SU-DHL-6 (cell line): ENCODE measurements at regions not wholly inside any gene's neighbourhood (a gene's known extent, or its start where the extent isn't known, plus 50 kb on each side); places are given as distances from the start of the nearest gene placed in this dataset.

ENCODE experiments used
- H2AFZ ChIP-seq: fragments of 200-600 bp; sonication (generic); 2 replicates; pipeline ENCODE4 v1.6.1; 2014; ENCODE audit warnings: low read depth, mild to moderate bottlenecking, moderate library complexity, mixed read lengths, antibody characterized with exemption, low read length; ENCODE audit not compliant: severe bottlenecking
- H3F3A ChIP-seq: fragments of 200-600 bp; shearing (Covaris generic); 2 replicates; pipeline ENCODE4 v1.6.0; 2016; ENCODE audit warnings: antibody characterized with exemption, mild to moderate bottlenecking; ENCODE audit not compliant: insufficient read depth
- H3K27ac ChIP-seq: fragments of 200-600 bp; sonication (generic); 2 replicates; pipeline ENCODE4 v1.5.1; 2016; ENCODE audit warnings: low read depth, mild to moderate bottlenecking, low read length, moderate library complexity, mixed read lengths
- H3K27me3 ChIP-seq: fragments of 200-600 bp; sonication (generic), shearing (Covaris generic); 2 replicates; pipeline ENCODE4 v1.6.0; 2014; ENCODE audit warnings: mild to moderate bottlenecking, low read length
- H3K36me3 ChIP-seq: fragments of 200-600 bp; sonication (generic); 2 replicates; pipeline ENCODE4 v1.6.1; 2014; ENCODE audit warnings: mild to moderate bottlenecking, low read length, mixed read lengths
- H3K4me2 ChIP-seq: fragments of 300-600, 200-600 bp; shearing (Covaris generic), sonication (generic); 2 replicates; pipeline ENCODE4 v1.6.0; 2014; ENCODE audit warnings: low read length, low read depth, mild to moderate bottlenecking; ENCODE audit not compliant: poor library complexity, severe bottlenecking
- H3K4me3 ChIP-seq: fragments of 200-600 bp; sonication (generic); 2 replicates; pipeline ENCODE4 v1.5.1; 2014; ENCODE audit warnings: antibody characterized with exemption, low read length, mild to moderate bottlenecking, mixed read lengths; ENCODE audit not compliant: insufficient read depth, poor library complexity, severe bottlenecking
- H3K79me2 ChIP-seq: fragments of 200-600 bp; sonication (generic); 2 replicates; pipeline ENCODE4 v1.6.1; 2014; ENCODE audit warnings: mild to moderate bottlenecking, low read length, moderate library complexity; ENCODE audit not compliant: insufficient read depth
- H3K9ac ChIP-seq: fragments of 200-600 bp; sonication (generic); 2 replicates; pipeline ENCODE4 v1.7.0; 2014; ENCODE audit warnings: mild to moderate bottlenecking, low read length
- H3K9me2 ChIP-seq: fragments of 200-600 bp; sonication (generic); replicated peaks from 2 replicates; pipeline ENCODE4 v1.6.1; 2014; ENCODE audit warnings: low read length; ENCODE audit not compliant: insufficient read depth
- H3K9me3 ChIP-seq: fragments of 200-600 bp; sonication (generic); 2 replicates; pipeline ENCODE4 v1.6.1; 2014; ENCODE audit warnings: low read length, mixed read lengths; ENCODE audit not compliant: insufficient read depth
- H4K20me1 ChIP-seq: fragments of 200-600 bp; sonication (generic); 2 replicates; pipeline ENCODE4 v1.6.1; 2014; ENCODE audit warnings: low read depth, mild to moderate bottlenecking, antibody characterized with exemption, low read length, moderate library complexity, mixed read lengths
- EZH2phosphoT487 ChIP-seq: fragments of 200-600 bp; sonication (generic), shearing (Covaris generic); conservative IDR thresholded peaks from 2 replicates; pipeline ENCODE4 v1.6.1; 2018; ENCODE audit warnings: mild to moderate bottlenecking, antibody characterized with exemption, low read length, moderate library complexity, mixed read lengths
- TF ChIP-seq, protein P1 (sequence below): fragments of 200-600 bp; sonication (generic); IDR thresholded peaks from one replicate; pipeline ENCODE4 v1.5.1; 2017; ENCODE audit warnings: antibody characterized with exemption, mild to moderate bottlenecking, low read length, moderate library complexity; ENCODE audit not compliant: insufficient read depth, poor library complexity, severe bottlenecking

DNA sequence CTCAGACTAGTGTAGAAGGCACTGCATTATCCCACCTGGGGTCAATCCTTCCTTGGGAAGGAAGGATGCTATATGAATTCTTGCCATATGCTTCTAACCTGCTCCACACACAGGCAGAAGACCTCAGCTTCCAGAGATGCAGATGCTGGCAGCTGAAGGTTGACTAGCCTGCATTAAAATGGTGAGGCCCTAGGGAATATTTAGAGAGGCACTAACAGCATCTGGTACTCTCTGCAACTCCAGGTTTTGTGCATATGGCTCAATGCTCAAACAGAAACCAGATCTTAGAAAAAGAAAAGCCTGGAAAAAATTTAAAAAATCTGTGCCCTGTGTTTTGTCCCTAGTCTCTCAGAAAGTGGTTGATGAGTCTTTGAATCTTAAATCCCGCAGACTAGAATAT lies 56.0 kb upstream of the MYRIP start:
- H3K27me3 ChIP-seq, result no peaks in the 10 kb centered on the region
- no peak overlapping the region for H3K4me2 ChIP-seq
- no peak overlapping the region for H3K4me3 ChIP-seq
- H2AFZ ChIP-seq, result no peak overlapping the region
- TF ChIP-seq, protein P1, sequence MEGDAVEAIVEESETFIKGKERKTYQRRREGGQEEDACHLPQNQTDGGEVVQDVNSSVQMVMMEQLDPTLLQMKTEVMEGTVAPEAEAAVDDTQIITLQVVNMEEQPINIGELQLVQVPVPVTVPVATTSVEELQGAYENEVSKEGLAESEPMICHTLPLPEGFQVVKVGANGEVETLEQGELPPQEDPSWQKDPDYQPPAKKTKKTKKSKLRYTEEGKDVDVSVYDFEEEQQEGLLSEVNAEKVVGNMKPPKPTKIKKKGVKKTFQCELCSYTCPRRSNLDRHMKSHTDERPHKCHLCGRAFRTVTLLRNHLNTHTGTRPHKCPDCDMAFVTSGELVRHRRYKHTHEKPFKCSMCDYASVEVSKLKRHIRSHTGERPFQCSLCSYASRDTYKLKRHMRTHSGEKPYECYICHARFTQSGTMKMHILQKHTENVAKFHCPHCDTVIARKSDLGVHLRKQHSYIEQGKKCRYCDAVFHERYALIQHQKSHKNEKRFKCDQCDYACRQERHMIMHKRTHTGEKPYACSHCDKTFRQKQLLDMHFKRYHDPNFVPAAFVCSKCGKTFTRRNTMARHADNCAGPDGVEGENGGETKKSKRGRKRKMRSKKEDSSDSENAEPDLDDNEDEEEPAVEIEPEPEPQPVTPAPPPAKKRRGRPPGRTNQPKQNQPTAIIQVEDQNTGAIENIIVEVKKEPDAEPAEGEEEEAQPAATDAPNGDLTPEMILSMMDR, result no peak
- no peak for TF ChIP-seq EZH2phosphoT487
- H3K9me3 ChIP-seq, result no peaks in the 10 kb centered on the region
- H3K27ac ChIP-seq, result no peak overlapping the region
- no peaks in the 10 kb centered on the region for H3F3A ChIP-seq
- no peaks in the 10 kb centered on the region for H3K79me2 ChIP-seq
- no peaks in the 10 kb centered on the region for H3K9me2 ChIP-seq
- no peaks in the 10 kb centered on the region for H4K20me1 ChIP-seq
- H3K36me3 ChIP-seq, result no peaks in the 10 kb centered on the region
- H3K9ac ChIP-seq, result no peak overlapping the region

DNA sequence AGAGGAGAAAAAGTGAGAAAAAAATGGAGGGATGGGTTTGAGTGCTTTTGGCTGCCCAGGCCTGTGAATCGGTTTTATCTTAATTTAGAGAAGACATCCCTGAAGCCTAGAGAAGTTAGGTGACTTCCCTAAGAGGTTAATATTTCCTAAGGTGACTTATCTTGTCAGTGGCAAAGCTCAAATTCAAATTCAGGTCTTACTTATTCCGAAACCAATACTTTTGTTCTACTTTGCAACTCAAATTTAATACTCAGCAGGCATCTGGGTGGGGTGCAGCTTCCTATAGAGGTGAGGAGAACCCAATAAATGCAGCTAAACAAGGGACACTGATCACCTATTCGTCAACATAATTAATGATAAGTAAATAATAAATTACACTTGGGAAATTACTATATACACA lies 54.9 kb upstream of the MYRIP start:
- Histone ChIP-seq H2AFZ (no peak overlapping the region), H3K4me3 (no peak overlapping the region), H3K9ac (no peak overlapping the region), H3F3A (no peaks in the 10 kb centered on the region), H3K36me3 (no peaks in the 10 kb centered on the region), H3K27ac (no peak overlapping the region), H3K9me2 (no peaks in the 10 kb centered on the region), H3K79me2 (no peaks in the 10 kb centered on the region), H3K9me3 (no peaks in the 10 kb centered on the region), H4K20me1 (no peaks in the 10 kb centered on the region), H3K27me3 (no peaks in the 10 kb centered on the region), H3K4me2 (no peak overlapping the region)
- TF ChIP-seq EZH2phosphoT487, result no peak
- TF ChIP-seq, protein P1, result no peak

GRCh38 chr3:39755100-39755499 lies 54.3 kb upstream of the MYRIP start:
- no peaks in the 10 kb centered on the region for H3K9me3 ChIP-seq
- no peak for TF ChIP-seq EZH2phosphoT487
- TF ChIP-seq, protein P1, result no peak
- H3K4me3 ChIP-seq, result no peak overlapping the region
- no peaks in the 10 kb centered on the region for H3K36me3 ChIP-seq
- H3K9ac ChIP-seq, result no peak overlapping the region
- no peaks in the 10 kb centered on the region for H3K9me2 ChIP-seq
- H4K20me1 ChIP-seq, result no peaks in the 10 kb centered on the region
- no peak overlapping the region for H3K27ac ChIP-seq
- H3K27me3 ChIP-seq, result no peaks in the 10 kb centered on the region
- H2AFZ ChIP-seq, result no peak overlapping the region
- no peaks in the 10 kb centered on the region for H3K79me2 ChIP-seq
- H3F3A ChIP-seq, result no peaks in the 10 kb centered on the region
- no peak overlapping the region for H3K4me2 ChIP-seq
